NCI-H2171 (cell line): ENCODE measurements at regions not wholly inside any gene's neighbourhood (a gene's known extent, or its start where the extent isn't known, plus 50 kb on each side); places are given as distances from the start of the nearest gene placed in this dataset.
"Not testable (repeated sequence)": the region's sequence is repeated elsewhere in the genome, so short reads cannot be mapped to it uniquely, and the experiment has no call there.

Experiments
- DNase-seq: peaks from one replicate; lab custom pipeline; 2025; lab: John Stamatoyannopoulos, UW

DNA sequence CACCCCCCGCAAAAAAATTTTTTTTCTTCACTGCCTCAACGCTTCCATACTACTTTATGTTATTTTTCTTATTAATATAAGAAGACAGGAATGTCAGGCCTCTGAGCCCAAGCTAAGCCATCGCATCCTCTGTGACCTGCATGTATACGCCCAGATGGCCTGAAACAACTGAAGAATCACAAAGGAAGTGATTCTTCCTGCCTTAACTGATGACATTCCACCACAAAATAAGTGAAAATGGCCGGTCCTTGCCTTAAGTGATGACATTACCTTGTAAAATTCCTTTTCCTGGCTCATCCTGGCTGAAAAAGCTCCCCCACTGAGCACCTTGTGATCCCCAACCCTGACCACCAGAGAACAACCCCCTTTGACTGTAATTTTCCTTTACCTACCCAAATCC lies 258.7 kb upstream of the KCND2 start:
- not testable (repeated sequence) for DNase-seq

DNA sequence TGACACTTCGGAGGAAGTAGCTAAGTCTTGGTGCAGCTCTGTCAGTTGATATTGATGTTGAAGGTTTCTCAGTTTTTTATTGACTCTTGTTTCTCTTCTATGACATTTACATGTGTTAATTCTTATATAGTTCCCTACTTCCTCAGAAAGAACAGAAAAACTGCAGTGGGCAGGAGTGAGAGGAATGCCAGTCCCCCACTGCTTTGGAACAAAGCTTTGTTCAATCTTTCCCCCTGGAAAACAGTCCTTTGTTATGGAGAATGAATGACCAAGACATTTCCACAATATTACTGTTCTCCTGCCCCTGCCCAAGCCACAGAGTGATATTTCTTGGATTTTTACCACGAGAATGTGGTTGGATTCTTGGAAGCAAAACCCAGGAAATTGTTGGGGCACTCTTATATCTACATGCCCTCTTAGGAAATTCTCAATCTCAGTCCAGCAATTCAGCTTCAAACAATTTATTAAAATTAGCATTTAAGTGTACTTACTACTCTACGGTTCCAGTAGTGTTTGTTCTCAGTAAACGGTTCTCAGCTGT lies 258.0 kb upstream of the KCND2 start:
- DNase-seq: no peak

GRCh38 chr7:120021085-120021484 lies 251.9 kb upstream of the KCND2 start:
- no peak for DNase-seq

DNA sequence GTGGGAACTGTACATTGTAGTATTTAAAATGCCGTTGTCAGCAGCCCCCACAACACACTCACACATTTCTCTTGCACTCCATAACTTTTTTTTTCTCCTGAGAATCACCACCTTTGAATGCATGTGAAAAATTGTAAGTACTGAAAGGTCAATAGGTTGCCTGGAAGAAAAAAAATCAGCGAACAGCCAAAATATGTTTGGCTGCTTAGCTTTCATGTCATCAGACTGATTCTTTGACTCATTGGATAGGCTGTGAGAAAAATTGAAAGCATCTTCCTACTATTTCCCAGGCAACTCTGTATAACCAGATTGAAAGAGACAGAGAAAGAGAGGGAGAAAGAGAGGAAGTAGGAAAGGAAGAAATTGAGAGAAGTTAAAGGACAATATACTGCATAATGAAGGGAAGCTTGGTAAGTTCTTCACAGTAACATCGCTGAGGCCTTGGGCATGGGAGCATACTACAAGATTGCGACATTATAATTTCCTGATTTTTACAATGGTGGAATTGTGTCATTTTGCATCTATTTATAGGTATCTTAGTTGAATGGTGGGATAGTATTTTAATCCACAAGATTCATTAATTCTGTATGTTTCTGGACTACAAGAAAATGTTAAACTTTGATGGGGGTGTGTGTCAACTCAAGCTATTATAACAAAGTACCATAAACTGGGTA lies 249.3 kb upstream of the KCND2 start:
- DNase-seq: no peak

- no peak for DNase-seq
These were observed 244.3 kb upstream of the KCND2 start for GRCh38 chr7:120028636-120029035.

GRCh38 chr7:120030876-120031275 lies 242.1 kb upstream of the KCND2 start:
- no peak for DNase-seq

DNA sequence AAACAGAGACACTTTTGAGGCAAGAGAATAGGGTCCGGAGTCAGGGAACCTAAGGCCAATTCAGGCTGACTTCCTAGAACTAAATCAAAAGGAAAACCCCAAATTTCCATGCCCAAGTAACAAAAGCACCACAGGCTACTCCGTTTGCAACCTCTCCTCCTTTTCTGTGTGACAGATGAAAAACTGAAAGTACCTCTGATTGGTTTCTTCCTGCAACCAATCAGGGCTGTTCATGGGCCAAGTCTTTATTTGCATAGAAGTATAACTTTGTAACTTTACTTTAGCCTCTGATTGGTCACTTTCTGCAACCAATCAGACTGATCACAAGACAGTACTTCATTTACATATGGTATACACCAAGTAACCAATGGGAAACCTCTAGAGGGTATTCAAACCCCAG lies 239.9 kb upstream of the KCND2 start:
- no peak for DNase-seq

GRCh38 chr7:120039138-120039537 lies 233.8 kb upstream of the KCND2 start:
- DNase-seq: no peak

GRCh38 chr7:120041798-120042197 lies 231.2 kb upstream of the KCND2 start:
- no peak for DNase-seq

DNA sequence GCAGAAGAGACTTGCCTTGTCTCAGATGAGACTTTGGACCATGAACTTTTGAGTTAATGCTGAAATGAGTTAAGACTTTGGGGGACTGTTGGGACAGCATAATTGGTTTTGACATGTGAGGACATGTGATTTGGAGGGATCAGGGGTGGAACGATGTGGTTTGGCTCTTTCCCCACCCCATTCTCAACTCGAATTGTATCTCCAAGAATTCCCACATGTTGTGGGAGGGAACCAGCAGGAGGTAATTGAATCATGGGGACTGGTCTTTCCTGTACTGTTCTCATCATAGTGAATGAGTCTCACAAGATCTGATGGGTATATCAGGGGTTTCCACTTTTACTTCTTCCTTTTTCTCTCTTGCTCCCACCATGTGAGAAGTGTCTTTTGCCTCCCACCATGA lies 229.7 kb upstream of the KCND2 start:
- no peak for DNase-seq

DNA sequence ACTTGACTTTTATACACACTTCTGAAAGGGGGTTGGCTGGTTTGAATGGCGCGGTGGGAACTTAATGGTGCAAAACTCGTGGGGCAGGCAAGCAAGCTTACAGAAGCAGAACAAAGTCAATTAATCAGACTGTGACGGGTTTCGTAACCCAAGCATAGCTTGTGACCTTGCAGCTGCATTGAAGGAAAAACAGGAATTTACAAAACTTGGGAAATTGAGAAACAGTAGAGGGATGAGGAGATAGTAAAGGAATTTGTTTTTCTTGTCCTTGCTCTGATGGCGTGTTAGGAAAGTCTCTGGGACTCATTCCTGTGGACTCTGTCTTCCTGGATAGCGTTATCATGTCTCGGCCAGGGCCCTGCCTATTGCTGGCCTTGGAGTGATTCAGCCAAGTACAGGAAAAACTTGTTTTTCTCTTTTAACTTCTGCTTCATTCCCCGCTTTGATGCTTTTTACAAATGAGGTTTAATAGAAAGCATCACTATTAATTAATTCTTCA lies 220.0 kb upstream of the KCND2 start:
- no peak for DNase-seq

DNA sequence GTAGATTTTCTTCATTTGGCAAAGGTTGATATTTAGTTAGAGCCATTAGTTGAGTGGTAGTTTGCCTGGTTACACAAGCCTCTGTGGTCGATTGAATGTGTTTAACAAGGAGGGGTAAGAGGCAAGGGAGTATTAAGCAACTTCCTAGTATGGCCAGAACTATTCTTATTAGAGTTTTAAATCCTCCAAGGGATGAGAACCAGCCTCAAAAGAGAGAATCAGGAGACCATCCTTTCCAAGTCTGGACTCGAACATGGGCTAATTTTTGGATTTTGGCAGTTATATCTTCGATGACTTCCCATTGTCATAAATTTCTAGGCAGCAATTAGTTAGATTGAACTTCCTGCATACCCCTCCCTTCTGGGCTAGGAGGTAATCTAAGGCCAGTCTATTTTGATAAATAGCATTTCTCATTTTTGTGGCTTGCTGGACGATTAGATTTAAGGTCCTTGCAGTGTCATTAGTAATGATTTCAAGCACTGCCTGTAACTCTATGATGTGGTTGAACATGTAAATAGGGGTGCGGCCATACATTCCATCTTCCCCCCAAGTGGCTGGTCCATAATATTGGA lies 219.5 kb upstream of the KCND2 start:
- DNase-seq: no peak

GRCh38 chr7:120054376-120055100 lies 218.4 kb upstream of the KCND2 start:
- no peak for DNase-seq

- no peak for DNase-seq
These were observed 217.7 kb upstream of the KCND2 start for GRCh38 chr7:120055300-120055699.

GRCh38 chr7:120056227-120056626 lies 216.7 kb upstream of the KCND2 start:
- no peak for DNase-seq

- DNase-seq: no peak
These were observed 213.3 kb upstream of the KCND2 start for GRCh38 chr7:120059641-120060040.

GRCh38 chr7:120060281-120060680 lies 212.7 kb upstream of the KCND2 start:
- no peak for DNase-seq

DNA sequence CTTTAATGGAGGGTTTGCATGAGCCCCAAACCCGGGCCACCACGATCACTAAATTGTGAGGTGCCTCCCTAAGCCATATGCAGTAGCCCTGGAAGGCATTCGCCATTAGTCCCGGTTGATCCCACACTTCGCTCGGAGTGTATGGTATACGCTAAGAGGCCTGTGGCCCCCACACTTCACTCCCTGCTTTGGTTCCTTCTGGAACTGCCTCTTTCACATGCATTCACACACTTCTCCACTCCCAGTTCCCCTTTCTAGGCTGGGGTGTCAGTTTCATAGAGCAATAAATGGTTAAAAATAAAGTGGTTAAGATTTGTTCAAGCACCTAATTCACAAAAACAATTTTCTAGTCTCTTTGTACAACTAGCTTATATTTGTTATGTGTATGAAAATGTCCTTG lies 212.1 kb upstream of the KCND2 start:
- DNase-seq: no peak

GRCh38 chr7:120064565-120064964 lies 208.4 kb upstream of the KCND2 start:
- no peak for DNase-seq

DNA sequence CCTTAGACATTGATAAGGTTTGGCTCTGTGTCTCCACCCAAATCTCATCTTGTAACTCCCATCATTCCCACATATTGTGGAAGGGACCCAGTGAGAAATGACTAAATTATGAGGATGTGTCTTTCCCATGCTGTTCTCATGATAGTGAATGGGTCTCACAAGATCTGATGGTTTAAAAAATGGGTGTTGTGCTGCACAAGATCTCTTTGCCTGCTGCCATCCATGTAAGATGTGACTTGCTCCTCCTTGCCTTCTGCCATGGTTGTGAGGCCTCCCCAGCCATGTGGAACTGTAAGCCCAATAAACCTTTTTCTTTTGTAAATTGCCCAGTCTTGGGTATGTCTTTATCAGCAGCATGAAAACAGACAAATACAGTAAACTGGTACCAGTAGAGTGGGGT lies 206.1 kb upstream of the KCND2 start:
- not testable (repeated sequence) for DNase-seq

DNA sequence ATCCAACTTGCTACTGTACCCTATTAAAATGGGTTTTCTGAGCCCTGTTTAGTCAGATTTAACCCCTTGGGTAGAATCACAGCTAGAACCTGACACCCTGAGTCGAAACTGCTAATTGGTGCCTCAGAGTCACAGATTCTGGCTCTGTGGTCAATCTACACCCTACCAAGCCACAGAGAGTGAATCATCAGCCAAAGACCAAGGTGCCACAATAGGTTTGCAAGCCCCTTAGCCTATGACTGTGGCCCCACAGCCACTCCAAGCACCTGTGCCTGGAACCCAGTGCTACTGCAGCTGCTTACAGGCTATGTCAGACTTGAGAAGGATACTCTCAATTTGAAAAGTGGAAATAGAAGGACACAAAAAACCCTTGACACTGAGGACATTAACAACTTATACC lies 202.8 kb upstream of the KCND2 start:
- DNase-seq: no peak

DNA sequence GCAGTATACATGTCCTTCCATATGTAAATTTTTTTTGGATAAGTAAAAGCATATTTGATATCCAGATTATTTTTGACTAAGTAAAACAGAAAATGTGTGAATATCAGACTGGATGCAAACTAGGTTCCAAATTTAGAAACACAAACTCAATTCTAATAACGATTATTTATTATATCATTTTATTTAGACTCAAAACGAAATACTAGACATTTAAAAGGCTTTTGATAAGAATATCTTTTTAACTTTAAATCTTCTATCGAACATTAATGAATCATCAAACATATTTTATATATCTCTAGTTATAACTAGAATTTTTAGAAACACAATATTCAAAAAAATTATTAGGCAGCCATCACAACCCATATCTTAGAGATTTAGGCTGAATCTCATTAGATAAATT lies 195.2 kb upstream of the KCND2 start:
- no peak for DNase-seq

- no peak for DNase-seq
These were observed 194.0 kb upstream of the KCND2 start for GRCh38 chr7:120079022-120079421.
